Endothelial cell of umbilical vein (primary cell): ENCODE measurements at regions not wholly inside any gene's neighbourhood (a gene's known extent, or its start where the extent isn't known, plus 50 kb on each side); places are given as distances from the start of the nearest gene placed in this dataset.
"Not testable (repeated sequence)": the region's sequence is repeated elsewhere in the genome, so short reads cannot be mapped to it uniquely, and the experiment has no call there.

Experiments used
- EZH2 ChIP-seq: IDR thresholded peaks from 2 replicates; pipeline ENCODE4 v1.6.1; 2012; ENCODE audit warnings: borderline replicate concordance, low read depth, mild to moderate bottlenecking, moderate library complexity, low read length, inconsistent platforms; ENCODE audit not compliant: severe bottlenecking
- JUN ChIP-seq: IDR thresholded peaks from 2 replicates; pipeline ENCODE4 v1.6.1; 2011; ENCODE audit warnings: borderline replicate concordance, low read depth; ENCODE audit not compliant: insufficient read length, insufficient read depth
- POLR2A ChIP-seq: IDR thresholded peaks from 2 replicates; pipeline ENCODE4 v1.6.1; 2012; ENCODE audit warnings: low read depth, mild to moderate bottlenecking, control low read depth, low read length
- TF ChIP-seq, protein P1 (sequence below), 2 donors: IDR thresholded peaks; 1 replicate in 1 of 2; 2 replicates in 1 of 2; pipeline ENCODE4 v1.5.1; 2011; ENCODE audit warnings: low read length in 2 of 2, mild to moderate bottlenecking in 2 of 2, moderate library complexity in 2 of 2, control low read depth in 1 of 2, inconsistent platforms in 1 of 2, low read depth in 1 of 2; ENCODE audit not compliant: insufficient read depth in 1 of 2; ENCODE audit errors: extremely low read depth in 1 of 2

DNA sequence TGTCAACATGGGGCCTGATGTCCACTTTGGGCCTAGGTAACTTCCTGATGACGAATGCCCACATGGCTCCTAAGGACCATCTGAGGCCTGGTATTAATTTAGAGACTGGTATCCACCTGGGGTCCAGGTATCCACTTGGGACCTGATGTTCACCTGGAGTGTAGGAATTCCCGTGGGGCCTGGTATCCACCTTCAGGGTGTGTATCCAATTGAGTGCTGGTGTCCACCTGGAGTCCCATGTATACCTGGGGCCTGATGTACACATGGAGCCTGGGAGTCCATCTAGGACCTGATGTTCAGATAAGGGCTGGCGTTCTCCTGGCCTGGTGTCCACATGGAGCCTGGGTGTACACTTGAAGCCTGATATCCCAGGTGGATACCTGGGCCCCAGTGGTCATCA, 520.6 kb downstream of the FOXD4L4 start:
- TF ChIP-seq POLR2A, EZH2, JUN: not testable (repeated sequence)
- TF ChIP-seq, protein P1, sequence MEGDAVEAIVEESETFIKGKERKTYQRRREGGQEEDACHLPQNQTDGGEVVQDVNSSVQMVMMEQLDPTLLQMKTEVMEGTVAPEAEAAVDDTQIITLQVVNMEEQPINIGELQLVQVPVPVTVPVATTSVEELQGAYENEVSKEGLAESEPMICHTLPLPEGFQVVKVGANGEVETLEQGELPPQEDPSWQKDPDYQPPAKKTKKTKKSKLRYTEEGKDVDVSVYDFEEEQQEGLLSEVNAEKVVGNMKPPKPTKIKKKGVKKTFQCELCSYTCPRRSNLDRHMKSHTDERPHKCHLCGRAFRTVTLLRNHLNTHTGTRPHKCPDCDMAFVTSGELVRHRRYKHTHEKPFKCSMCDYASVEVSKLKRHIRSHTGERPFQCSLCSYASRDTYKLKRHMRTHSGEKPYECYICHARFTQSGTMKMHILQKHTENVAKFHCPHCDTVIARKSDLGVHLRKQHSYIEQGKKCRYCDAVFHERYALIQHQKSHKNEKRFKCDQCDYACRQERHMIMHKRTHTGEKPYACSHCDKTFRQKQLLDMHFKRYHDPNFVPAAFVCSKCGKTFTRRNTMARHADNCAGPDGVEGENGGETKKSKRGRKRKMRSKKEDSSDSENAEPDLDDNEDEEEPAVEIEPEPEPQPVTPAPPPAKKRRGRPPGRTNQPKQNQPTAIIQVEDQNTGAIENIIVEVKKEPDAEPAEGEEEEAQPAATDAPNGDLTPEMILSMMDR (IDR thresholded peaks at IDR 0.05; ENCODE audit: extremely low read depth in 1 of 2, insufficient read depth in 1 of 2, low read depth in 1 of 2, low read length in 2 of 2): not testable (repeated sequence)
